Testis (tissue), 2 donors: ENCODE measurements at regions not wholly inside any gene's neighbourhood (a gene's known extent, or its start where the extent isn't known, plus 50 kb on each side); places are given as distances from the start of the nearest gene placed in this dataset.
"Not testable (repeated sequence)": the region's sequence is repeated elsewhere in the genome, so short reads cannot be mapped to it uniquely, and the experiment has no call there.

ENCODE experiments used
- DNase-seq: peaks from one replicate; pipeline ENCODE4 v3.0.0-alpha.2; 2019
- H3K27ac ChIP-seq, 2 donors: fragments of 200-600 bp; sonication (generic); one replicate each; pipeline ENCODE4 v1.5.1; 2019
- H3K27me3 ChIP-seq: fragments of 200-600 bp; sonication (generic); one replicate; pipeline ENCODE4 v1.5.1; 2019
- H3K36me3 ChIP-seq: fragments of 200-600 bp; sonication (generic); one replicate; pipeline ENCODE4 v1.5.1; 2017; ENCODE audit warnings: low read depth; ENCODE audit errors: missing control alignments
- H3K4me1 ChIP-seq: fragments of 200-600 bp; sonication (generic); one replicate; pipeline ENCODE4 v1.5.1; 2019
- H3K4me3 ChIP-seq, 2 donors: fragments of 200-600 bp; sonication (generic); one replicate each; pipeline ENCODE4 v1.5.1; 2017 to 2019
- H3K9me3 ChIP-seq: fragments of 200-600 bp; sonication (generic); one replicate; pipeline ENCODE4 v1.5.1; 2017
- CTCF ChIP-seq, 3 experiments: fragments of 450-650 bp in 2 of 3; fragments of 200-600 bp in 1 of 3; sonication (generic) in 1 of 3; IDR thresholded peaks; one replicate each; pipeline ENCODE4 v1.5.1; 2016 to 2019; ENCODE audit warnings: antibody characterized with exemption in 3 of 3, mild to moderate bottlenecking in 2 of 3, moderate library complexity in 1 of 3
- POLR2A ChIP-seq: fragments of 450-650 bp; IDR thresholded peaks from one replicate; pipeline ENCODE4 v1.6.1; 2017; ENCODE audit warnings: antibody characterized with exemption, mild to moderate bottlenecking, moderate library complexity
- WGBS, 2 donors: methylation state at CpG; one replicate each; pipeline ENCODE4 v1.1.5; 2018; 5-methylcytosine and 5-hydroxymethylcytosine counted together
- intact Hi-C: fragments of 100-400 bp; cut with DNase I; formaldehyde crosslinking; loops from one replicate; pipeline ENCODE4 v1.15.1; 2023; ENCODE audit warnings: low total_unique reads

GRCh38 chr12:127170226-127171180 lies 1096.5 kb upstream of the TMEM132C start:
- H3K4me3 ChIP-seq, result no peak overlapping the region
- TF ChIP-seq POLR2A (no peak), CTCF (IDR thresholded peaks at IDR 0.05) (no peak)
- no peak overlapping the region for H3K27ac ChIP-seq
- no peak for DNase-seq
- H3K27me3 ChIP-seq, result no peaks in the 10 kb centered on the region
- H3K36me3 ChIP-seq, result no peaks in the 10 kb centered on the region
- intact Hi-C loops, result no loop called here
- 60 to 61% methylated on average over 6 to 7 of the region's 7 CpGs for WGBS, 2 donors
- H3K9me3 ChIP-seq, result no peaks in the 10 kb centered on the region
- no peaks in the 10 kb centered on the region for H3K4me1 ChIP-seq

- Histone ChIP-seq H3K36me3 (no peaks in the 10 kb centered on the region), H3K4me3 (no peak overlapping the region), H3K27me3 (no peaks in the 10 kb centered on the region), H3K27ac (no peak overlapping the region), H3K4me1 (no peaks in the 10 kb centered on the region), H3K9me3 (no peaks in the 10 kb centered on the region)
- TF ChIP-seq CTCF (IDR thresholded peaks at IDR 0.05) (no peak), POLR2A (no peak)
- DNase-seq, result no peak
- 95 to 98% methylated on average over 4 of the region's 4 CpGs for WGBS, 2 donors
- intact Hi-C loops, result no loop called here
Measured at GRCh38 chr12:127172861-127173260, 1094.1 kb upstream of the TMEM132C start.

- H3K4me3 ChIP-seq, DNase-seq, H3K9me3 ChIP-seq, H3K4me1 ChIP-seq, H3K36me3 ChIP-seq, H3K27me3 ChIP-seq, intact Hi-C loops, H3K27ac ChIP-seq: not testable (repeated sequence)
- 97 to 100% methylated on average over 1 of the region's 1 CpG for WGBS, 2 donors
Measured at GRCh38 chr12:127173971-127174370, 1093.0 kb upstream of the TMEM132C start.

GRCh38 chr12:127174881-127175280 lies 1092.1 kb upstream of the TMEM132C start:
- no peaks in the 10 kb centered on the region for H3K27me3 ChIP-seq
- 80 to 87% methylated on average over 6 of the region's 6 CpGs for whole genome bisulfite sequencing, 2 donors
- H3K4me1 ChIP-seq, result no peaks in the 10 kb centered on the region
- no peak for DNase-seq
- TF ChIP-seq CTCF (IDR thresholded peaks at IDR 0.05) (no peak), POLR2A (no peak)
- no peaks in the 10 kb centered on the region for H3K9me3 ChIP-seq
- no peaks in the 10 kb centered on the region for H3K36me3 ChIP-seq
- no peak overlapping the region for H3K27ac ChIP-seq
- H3K4me3 ChIP-seq, result no peak overlapping the region
- intact Hi-C loops, result no loop called here

- TF ChIP-seq CTCF (IDR thresholded peaks at IDR 0.05) (no peak), POLR2A (no peak)
- H3K36me3 ChIP-seq, result no peaks in the 10 kb centered on the region
- no peak for DNase-seq
- no peaks in the 10 kb centered on the region for H3K4me1 ChIP-seq
- H3K27me3 ChIP-seq, result no peaks in the 10 kb centered on the region
- H3K4me3 ChIP-seq, result no peak overlapping the region
- no peaks in the 10 kb centered on the region for H3K9me3 ChIP-seq
- no peak overlapping the region for H3K27ac ChIP-seq
- WGBS, 2 donors, result 83 to 90% methylated on average over 4 of the region's 4 CpGs
- intact Hi-C loops, result no loop called here
Measured at GRCh38 chr12:127175361-127175760, 1091.6 kb upstream of the TMEM132C start.
